ENCODE measurements at regions not wholly inside any gene's neighbourhood (a gene's known extent, or its start where the extent isn't known, plus 50 kb on each side); places are given as distances from the start of the nearest gene placed in this dataset.

DNA sequence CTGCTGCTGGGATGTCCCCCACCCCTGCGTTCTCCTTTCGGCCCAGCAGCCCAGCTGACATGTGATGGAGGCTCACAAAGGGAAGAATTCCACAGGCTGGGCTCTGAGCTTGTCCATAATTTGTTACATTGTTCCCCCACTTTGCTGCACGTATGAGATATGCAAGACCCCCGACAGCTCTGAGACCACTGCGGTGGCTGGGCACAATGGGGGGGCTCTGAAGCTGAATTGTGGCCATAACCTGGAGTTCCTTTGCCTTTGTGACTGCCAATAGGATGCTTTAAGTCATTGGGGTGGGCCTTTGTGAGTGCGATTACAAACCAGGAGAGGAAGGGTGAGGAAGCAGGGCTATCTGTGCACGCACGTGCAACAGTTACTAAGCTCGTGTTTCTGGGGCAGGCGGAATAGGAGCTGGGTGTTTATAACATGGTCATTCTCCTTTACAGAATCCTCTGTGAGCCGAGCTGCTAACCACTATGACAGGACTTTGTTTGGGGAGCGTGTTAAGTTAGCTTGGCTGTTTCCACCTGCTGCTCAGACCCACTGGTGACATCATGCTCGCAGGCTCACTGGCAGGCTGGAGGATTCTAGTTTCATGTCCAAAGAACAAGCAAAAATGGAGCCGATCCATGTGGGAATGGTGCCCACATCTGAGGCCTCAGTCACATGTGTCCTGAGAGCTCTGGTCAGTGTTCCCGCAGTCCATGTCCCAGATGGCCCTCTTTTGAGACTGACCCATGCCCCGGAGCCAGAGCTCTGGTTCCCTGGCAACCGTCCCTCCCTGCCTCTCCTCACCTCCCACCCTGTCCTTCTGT is 208.3 kb upstream of the SALL1 start:
- DNase-seq: no peak

DNA sequence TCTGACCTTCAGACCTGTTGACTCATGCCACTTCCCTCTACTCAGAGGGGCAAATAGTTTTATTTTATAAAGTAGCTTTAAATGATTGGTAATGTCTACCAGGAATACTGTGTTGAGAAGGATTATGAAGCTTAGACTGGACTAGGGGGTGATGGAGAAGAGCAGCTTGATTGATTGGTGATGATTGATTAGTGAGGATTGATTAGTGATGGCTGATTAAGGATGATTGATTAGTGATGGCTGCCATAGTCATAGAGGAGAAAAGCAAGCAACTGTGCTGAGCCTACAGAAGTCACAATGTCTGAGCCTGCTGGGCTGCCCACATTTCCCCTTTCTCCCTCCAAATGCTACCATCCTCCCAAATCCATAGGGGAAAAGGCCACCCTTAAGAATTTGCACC is 206.8 kb upstream of the SALL1 start:
- DNase-seq: no peak

DNA sequence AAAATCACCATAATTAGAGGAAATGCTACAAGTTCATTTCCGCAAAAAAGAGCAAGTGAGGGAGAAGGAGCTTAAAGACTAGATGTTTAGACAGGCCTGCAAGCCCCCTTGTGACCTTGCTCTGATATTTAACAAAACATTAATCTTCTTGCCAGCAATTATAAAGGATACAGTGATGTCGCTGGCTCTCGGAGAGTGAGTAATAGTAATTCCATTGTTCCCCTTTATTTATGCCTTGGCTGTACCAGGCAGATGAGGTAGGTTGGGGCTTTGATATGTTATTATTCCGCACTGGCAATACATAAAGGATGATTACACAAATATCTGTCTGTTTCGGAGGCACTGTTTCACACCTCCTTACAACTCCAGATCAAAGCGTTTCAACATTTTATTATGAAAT is 204.8 kb upstream of the SALL1 start:
- no peak for DNase-seq

DNA sequence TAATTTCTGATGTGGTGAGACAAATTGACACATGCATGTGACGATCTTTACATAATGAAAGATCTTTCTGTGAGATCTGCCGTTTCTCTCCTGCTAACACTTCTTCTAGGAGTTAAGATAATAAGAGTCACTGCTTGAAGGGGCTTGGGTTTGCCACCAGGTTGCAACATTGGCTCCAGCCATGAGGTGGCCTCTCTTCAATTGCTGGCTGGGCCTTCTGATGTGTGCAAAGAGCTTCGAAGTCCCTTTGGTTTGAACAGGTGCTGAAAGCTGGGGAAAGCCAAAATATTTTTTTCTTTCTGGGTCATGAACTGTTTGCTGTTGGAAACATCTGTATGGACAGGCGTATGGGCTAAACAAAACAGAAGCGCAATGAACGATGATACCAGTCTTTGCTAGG is 204.1 kb upstream of the SALL1 start:
- no peak for DNase-seq

DNA sequence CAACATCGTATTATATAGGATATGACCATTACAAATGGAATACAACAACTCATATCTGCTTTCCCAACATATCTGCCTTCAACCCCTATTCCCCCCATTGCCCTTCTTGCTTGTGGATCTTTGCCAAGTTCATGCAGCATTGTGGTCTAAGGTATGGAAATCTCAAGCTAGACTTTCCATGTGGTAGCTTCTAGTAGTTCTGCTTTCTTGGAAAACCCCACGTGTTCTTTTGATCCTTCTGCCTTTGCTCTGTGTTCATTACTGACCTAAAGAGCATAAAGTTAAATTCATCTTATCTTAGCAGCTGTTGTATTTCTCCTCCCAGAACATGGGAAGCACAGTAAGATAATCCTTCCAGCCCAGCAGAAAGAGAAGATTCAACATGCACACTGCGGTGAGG is 202.0 kb upstream of the SALL1 start:
- DNase-seq: no peak

DNA sequence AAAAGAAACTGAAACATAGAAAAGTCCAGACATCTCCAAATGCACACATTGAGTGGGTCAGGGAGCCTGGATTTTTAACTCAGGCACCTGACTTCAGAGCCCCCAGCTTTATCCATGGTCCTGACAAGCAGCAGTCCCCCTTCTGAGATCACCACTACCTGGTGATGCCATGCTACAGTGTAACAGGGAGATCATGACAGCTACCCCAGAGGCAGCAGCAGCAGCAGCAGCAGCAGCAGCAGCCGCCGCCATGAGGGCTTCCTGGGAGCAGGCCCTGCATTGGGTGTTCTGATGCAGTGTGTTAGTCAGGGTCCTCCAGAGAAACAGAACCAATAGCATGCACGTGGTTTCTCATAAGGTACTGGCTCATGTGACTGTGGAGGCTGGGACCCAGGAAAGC is 198.6 kb upstream of the SALL1 start:
- DNase-seq: no peak

DNA sequence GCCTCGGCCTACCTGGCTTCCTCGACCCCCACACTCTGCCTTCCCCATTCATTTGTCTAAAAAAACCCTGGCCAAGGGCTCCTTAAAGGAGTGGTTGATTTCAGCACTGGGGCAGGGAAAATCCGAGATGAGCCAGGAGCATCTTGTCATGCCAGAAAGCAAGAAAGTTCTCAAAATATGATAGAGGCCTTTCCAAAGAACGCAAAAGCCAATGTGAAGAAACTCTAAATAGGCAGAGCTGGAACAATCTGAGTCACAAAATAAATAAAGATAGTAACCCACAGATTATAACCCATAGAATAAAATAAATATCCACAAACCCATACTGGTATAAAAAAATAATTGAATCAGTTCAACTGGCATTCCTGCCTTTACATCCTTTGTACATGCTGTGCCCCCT is 192.3 kb upstream of the SALL1 start:
- DNase-seq: no peak

DNA sequence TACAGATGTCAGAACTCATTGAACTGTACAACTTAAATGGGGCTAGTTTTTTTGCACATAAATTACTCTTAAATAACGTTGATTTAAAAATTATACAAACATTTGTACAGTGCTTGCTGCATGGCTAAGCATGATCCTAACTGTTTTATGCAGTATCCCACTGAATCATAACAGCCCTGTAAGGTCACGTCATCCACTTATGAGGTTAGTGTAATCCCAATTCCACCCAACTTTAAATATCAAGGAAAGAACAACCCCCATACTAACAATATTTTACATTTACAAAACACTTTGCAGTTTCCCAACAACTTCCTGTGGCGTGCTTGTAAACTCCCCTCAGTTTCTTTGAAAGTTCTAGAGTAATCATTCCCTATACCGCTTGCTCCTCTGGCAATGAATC is 190.1 kb upstream of the SALL1 start:
- no peak for DNase-seq

DNA sequence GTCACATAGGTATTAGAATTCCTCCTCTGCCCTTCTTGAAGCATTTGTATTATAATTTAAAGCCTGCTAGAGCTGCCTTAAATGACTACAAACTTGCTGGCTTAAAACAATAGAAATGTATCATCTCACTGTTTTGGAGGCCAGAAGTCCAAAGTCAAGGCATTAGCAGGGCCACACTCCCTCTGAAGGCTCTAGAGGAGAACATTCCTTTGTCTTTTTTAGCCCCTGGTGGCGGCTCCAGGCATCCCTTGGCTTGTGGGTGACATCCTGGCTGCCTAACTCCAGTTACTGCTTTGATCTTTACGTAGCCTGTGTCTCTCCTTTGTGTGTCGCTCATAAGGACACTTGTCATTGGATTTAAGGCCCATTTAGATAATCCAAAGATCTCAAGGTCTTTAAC is 186.6 kb upstream of the SALL1 start:
- no peak for DNase-seq

DNA sequence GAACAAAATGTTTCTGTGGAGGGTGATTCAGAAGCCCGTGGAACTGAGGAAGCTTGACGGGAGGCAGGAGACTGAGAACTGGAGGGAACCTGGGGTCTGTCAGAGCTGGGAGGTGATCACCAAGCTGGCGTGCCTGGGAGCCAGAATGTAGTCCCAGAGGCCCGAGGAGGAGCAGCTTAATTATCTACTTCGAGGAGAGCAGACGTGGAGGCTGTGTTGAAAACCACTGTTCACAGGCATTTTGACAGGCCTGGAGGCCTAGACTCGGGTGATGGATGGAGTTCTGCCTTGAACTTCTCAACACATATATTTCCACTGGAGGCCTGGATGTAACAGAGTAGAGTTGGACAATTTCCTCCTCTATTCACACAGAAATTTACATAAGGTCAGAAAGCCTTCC is 177.7 kb upstream of the SALL1 start:
- DNase-seq: no peak

DNA sequence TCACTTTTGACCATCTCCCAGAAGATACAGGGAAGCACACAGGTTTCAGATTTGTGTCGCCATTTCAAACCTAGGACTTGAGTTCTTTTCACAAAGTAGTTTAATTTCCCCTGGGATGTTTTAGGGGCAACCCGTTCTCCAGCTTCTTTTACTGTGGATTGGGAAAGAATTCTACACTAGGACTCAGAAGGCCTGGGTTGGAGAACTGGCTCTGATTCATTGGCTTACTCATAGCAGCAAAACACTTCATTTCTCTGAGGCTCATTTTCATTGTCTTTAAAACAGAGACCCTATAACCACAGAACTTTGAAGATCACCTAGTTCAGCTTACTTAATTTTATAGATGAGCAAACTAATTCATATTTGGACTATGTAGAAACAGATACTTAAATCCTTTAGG is 175.9 kb upstream of the SALL1 start:
- no peak for DNase-seq

DNA sequence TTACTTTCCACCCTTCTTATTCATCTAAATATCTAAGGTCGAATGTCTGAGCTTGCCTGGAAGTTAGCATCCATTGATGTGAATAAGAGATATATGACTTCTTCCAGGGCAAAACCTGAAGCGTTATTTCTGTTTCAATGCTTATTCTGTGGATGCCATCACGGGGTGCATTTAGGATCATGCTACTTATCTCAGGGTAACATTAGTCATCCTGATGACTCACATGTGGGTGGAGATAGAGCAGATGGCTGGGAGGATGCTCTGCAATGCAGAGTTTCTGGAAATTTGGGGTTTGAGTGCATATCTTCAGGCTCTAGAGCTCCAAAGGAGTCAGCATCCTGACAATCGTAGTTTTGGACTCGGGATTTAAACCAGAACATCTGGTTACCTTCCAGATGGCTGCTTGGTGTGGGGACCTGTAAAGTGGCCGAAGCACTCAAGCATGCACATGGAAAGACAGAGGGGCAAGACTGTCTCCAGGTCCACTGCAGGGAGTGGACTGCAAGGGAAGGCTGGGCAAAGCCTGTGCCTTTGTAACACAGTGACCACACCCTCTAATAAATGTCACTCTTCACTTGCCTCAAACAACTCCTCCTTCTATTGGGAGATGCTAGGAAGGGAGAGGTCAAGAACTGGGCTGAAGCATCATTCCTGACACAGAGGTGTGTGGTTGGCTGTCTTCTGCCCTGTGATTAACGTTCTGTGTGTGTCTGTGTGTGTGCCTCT is 175.2 kb upstream of the SALL1 start:
- no peak for DNase-seq

DNA sequence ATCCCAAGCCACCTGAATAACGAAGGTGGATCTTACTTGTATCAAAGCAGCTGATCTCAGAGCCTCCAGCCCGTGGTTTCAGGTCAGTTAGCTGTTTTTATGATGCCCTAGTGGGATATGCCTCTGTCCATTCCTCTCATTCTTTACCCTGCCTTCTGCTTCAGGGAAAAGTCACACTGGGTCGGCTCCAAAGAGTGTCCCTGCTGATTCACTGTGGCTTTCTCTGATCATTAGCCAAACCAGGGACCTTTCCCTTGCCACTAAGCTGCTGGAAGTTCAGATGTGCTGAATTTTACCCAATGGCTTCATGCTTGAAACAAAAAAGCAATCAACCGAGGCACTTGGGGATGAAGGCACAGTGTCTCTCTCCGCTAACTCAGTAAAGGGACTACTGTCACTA is 170.2 kb upstream of the SALL1 start:
- no peak for DNase-seq

DNA sequence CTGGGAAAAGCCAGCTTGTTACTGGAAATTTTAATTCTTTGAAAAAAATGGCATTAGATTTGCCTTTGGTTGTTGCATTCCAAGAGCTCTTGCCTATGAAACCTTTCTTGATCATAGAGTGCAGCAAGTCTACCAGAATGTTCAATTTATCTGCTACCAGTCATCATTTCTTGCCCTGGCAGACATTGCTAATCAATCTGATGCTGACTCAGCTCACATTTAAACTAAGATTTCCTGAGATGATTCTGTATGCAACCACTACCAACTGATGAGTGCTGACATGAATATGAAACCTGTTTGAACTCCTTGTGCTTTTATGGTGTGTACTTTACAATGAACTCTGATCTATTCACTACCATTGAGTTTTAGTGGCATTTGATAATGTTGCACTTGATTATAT is 166.5 kb upstream of the SALL1 start:
- DNase-seq: no peak

DNA sequence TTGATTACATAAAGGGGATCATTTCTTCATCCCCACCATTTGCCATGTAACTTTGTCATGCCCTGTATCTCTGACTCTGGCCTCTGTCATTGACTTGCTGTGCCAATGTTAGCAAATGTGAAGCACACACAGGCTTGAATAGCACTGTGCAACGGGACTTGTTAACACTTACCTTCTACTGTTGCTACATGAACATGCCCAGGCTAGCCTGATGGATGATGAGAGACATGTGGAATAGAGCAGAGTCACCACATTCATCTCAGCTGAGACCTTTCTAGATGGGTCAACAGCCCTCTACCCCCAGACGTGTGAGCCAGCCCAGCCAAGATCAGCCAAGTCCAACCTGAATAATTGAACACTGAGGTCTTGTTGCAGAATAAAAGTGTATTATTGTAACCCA is 162.1 kb upstream of the SALL1 start:
- no peak for DNase-seq

DNA sequence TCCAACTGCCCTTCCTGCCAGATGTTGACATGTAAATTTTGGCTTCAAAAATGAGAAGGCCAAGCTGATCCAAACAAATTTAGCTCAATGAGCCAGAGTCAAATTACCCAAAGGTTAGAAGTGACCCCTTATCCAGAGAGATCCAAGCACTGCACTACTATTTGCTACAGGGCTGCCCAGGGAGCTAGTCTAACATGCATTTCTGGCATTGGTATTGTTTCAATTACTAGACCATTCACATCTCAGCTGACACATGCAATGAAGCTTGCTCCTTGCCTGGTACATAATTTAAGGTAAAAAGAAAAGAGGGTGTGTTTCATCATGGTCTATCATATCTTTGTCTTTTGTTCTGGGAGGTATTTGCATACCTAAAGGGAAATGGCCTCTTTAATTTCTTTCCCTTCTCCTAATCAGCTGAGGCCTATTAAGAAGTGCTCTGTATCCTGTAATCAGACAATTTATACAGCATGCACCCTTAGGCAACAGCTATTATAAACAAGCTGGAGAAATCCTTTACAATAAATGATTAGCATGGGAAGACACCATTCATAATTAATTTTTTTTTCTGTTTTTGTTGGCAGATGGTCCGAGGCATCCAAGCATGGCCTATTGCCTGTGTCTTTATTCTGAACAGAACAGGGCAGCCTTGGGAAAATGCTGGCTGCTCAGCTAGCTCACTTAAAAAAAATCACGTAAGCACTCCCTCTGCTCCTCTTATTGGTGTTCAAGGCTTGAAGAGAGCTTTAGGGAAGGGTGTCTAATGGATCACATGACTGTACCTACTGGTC is 161.5 kb upstream of the SALL1 start:
- DNase-seq: no peak

DNA sequence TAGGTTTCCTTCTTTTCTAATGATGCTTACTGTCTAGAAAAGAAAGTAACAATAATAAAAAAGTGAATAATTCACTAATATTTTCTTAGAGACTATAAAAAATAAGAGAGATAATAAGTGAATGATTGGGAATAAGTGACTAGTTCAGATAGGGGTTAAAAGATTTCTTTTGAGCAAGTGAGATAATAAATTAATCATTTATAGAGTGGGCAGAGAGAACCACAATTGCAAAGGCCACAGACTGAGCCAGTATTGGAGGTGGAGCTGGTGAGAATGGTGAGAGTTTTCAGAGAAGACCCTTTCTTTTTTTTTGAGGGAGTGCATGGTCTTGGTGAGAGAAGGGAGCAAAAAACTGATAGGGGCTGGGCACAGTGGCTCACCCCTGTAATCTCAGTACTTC is 159.1 kb upstream of the SALL1 start:
- no peak for DNase-seq

DNA sequence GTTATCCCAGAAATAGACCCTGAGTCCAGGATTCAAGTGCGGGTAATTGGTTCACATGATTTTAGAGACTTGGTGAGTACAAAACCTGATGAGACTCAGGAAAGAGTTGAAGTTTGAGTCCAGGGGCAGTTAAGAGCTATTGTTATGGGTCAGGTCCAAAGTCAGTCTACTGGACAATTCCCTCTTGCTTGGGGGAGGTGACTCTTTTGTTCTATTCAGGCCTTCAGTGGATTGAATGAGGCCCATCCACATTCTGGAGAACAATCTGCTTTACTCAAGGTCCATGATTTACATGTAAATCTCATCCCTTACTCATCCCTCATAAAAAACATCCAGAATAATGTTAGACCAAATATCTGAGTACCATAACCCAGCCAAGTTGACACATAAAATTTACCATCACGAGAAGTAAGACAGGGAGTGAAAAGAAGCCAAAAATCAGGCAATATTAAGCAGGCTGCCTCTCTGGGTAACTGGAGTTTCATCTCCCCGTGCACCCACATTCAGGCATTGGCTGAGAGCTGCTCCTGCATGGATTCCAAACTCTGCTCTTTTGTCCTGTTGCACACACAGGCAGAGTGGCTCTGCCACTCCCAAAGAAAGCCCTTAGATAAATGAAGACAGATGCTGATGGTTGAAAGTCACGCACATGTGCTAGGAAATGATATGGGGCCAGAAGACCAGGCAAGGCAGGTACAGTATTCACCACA is 156.0 kb upstream of the SALL1 start:
- no peak for DNase-seq

DNA sequence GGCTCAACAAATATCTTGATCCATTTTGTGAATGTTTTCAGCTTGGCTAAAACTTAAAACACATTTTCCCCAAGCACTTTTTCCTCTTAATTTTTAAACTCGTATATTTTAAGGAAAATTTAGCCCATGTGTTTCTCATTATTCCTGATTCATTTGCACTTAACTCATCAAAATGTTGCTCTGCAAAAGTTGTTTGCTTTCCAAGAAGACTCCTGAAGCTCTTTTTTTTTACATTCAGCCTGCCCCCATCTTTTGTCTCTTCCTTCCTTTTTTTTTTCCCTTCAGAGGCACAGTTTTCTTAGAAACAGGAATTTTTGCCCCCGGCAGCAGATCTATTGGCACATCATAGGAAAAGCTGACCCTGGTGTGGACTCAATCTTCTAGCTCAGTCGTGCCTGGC is 155.0 kb upstream of the SALL1 start:
- no peak for DNase-seq

DNA sequence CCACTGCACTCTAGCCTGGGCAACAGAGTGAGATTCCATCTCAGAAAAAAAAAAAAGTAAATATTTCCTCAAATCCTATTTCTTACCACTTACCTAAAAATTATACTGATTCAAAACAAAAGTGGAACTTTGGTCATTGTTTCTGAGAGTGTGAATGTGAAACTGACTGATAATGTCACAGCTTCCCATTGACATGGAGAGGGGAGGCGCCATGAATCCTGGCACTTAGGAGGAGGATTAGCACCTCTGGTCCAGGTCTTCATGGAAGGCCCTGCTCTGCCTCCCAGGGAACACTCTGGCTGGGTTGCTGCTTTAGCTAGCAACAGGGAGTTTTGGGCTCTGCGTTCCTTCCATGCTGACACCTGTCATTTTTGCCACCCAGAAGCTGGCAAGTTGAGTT is 154.3 kb upstream of the SALL1 start:
- no peak for DNase-seq

DNA sequence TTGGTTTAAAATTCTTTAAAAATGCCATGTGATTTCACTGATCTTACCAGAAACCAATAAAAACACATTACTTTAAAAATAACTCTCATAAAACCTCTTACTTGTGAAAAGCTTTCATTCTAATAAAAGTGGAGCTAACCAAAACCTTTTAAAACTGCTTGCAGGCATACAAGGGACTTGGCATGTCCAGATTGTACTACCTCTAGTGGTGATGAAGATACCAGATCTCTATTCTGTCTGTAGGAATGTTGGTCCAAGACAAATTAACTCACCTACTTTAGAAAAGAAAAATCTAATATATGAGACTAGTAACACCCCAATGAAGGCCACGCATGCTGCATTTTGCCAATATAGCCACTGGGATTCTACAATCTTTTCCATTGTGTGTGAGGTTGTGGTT is 151.0 kb upstream of the SALL1 start:
- no peak for DNase-seq

DNA sequence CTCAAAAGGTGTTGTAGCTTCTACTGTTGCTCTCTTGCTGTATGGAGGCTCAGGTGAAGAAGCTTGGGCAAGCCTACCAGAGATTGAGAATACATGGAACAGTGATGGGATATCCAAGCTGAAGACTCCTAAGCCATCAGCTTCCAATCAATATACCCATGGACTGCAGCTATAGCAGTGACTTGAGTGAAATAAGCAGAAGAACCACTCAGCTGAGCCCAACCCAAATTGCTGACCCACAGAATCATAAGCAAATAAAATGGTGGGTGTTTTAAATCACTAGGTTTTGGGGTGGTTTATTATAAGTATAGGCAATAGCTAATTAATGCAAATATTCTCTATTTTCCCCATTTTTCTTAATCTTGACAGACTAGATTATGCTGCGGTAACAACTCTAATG is 147.7 kb upstream of the SALL1 start:
- DNase-seq: no peak
